Common myeloid progenitor, CD34-positive (primary cell): ENCODE measurements at regions not wholly inside any gene's neighbourhood (a gene's known extent, or its start where the extent isn't known, plus 50 kb on each side); places are given as distances from the start of the nearest gene placed in this dataset.
A peak's percentile ranks its signal among the peaks of the same experiment; 100 is the strongest.

Experiments used
- CTCF ChIA-PET: fragments of 350-600 bp; sonication (Branson Sonifier 250); formaldehyde crosslinking; loops from one replicate; lab custom pipeline; 2021; ENCODE audit warnings: antibody characterized with exemption; lab: Charles Lee
- POLR2A ChIA-PET: fragments of 350-600 bp; sonication (Branson Sonifier 250); formaldehyde crosslinking; loops from one replicate; lab custom pipeline; 2021; ENCODE audit warnings: antibody characterized with exemption; lab: Charles Lee
- DNase-seq, 3 donors: peaks; one replicate each; pipeline versions ENCODE4 v3.0.0 to v3.0.0-alpha.2; 2013
- H3K27ac ChIP-seq, 2 experiments: 1 replicate in 1 of 2; 2 replicates in 1 of 2; pipeline ENCODE4 v1.7.0; 2013; ENCODE audit warnings: inconsistent platforms in 2 of 2, low read length in 2 of 2, mild to moderate bottlenecking in 2 of 2, low read depth in 1 of 2, moderate library complexity in 1 of 2; ENCODE audit not compliant: severe bottlenecking in 2 of 2, insufficient read depth in 1 of 2, poor library complexity in 1 of 2
- H3K27me3 ChIP-seq, 5 experiments: replicated peaks in 2 of 5; 1 replicate in 3 of 5; 2 replicates in 2 of 5; pipeline versions ENCODE4 v1.6.1 to v1.7.0; 2013; ENCODE audit warnings: low read length in 4 of 5, mild to moderate bottlenecking in 2 of 5, moderate library complexity in 2 of 5, inconsistent platforms in 1 of 5; ENCODE audit not compliant: insufficient read depth in 5 of 5, control insufficient read depth in 4 of 5
- H3K36me3 ChIP-seq, 4 experiments: 1 replicate in 2 of 4; 2 replicates in 2 of 4; pipeline versions ENCODE4 v1.6.1 to v1.7.0; 2013; ENCODE audit warnings: low read length in 3 of 4, control low read depth in 1 of 4, mild to moderate bottlenecking in 1 of 4; ENCODE audit not compliant: control insufficient read depth in 4 of 4, insufficient read depth in 4 of 4
- H3K4me1 ChIP-seq, 4 experiments: 1 replicate in 3 of 4; 2 replicates in 1 of 4; pipeline versions ENCODE4 v1.6.1 to v1.7.1; 2013; ENCODE audit warnings: low read length in 3 of 4, mild to moderate bottlenecking in 3 of 4, control low read depth in 1 of 4, inconsistent platforms in 1 of 4, moderate library complexity in 1 of 4; ENCODE audit not compliant: control insufficient read depth in 4 of 4, insufficient read depth in 4 of 4; ENCODE audit errors: control extremely low read depth in 1 of 4
- H3K4me3 ChIP-seq, 7 experiments: 1 replicate in 4 of 7; 2 replicates in 3 of 7; pipeline versions ENCODE4 v1.5.1 to v1.7.0; 2013; ENCODE audit warnings: mild to moderate bottlenecking in 7 of 7, low read length in 6 of 7, moderate library complexity in 6 of 7, inconsistent platforms in 2 of 7, low read depth in 2 of 7, control low read depth in 1 of 7; ENCODE audit not compliant: insufficient read depth in 4 of 7, control insufficient read depth in 1 of 7; ENCODE audit errors: extremely low read depth in 1 of 7
- H3K9me3 ChIP-seq, 5 experiments: 1 replicate in 4 of 5; 2 replicates in 1 of 5; pipeline versions ENCODE4 v1.6.1 to v1.7.1; 2013; ENCODE audit warnings: low read length in 4 of 5, mild to moderate bottlenecking in 2 of 5, inconsistent platforms in 1 of 5, low read depth in 1 of 5, moderate library complexity in 1 of 5; ENCODE audit not compliant: control insufficient read depth in 4 of 5, insufficient read depth in 2 of 5; ENCODE audit errors: control extremely low read depth in 1 of 5
- WGBS: methylation state at CpG from one replicate; pipeline ENCODE4 v1.1.5; 2013; ENCODE audit not compliant: insufficient coverage; 5-methylcytosine and 5-hydroxymethylcytosine counted together

DNA sequence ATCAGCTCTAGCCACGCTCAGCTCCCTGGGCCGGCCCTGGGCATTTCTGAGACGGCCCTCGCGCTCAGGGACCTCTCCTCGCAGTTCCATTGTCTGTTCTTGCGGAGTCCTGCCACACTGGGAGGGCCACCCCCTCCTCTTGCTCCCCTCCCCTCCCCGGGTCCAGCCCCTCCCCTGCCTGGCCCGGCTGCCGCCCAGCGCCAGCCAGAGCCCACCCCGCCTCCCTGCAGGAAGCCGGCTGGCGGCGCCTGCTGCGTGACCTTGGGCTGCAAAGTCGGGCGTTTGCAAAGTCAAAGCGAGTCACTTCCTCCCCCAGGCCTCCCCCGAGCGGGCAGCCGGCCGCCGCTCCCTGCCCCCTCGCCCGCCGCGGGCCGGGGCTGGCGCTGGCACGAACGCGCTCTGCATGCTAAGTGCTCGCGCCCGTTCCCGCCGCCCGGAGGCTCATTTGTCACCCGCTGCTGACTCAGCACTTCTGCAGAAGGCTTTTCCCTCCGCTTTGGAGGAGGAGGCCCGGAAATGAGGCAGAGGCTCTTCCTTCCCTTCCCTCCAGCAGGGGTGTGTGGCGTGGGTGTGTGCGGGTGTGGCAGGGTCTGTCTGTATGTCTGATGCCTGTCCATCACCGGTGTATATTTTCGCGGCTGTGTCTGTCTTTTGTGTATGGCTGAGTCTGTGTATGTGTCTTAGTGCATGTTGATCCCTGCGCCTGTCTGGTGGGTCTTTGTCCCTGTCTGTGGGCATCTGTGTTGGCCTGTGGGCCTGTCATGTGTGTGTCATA lies 72.0 kb downstream of the IRF2BPL start:
- H3K36me3 ChIP-seq, result no peaks in the 10 kb centered on the region
- peak overlapping the region; percentile 19 to 70 for H3K27ac ChIP-seq
- WGBS, result under 1% methylated on average over 40 of the region's 48 CpGs
- ChIA-PET POLR2A (interaction anchor here (1.0 kb wide), 1 partner anchor 30 kb away, joined by 4 read pairs; no protein-coding TSS in a partner anchor), CTCF (interaction anchor here (0.6 to 2.7 kb wide), 12 partner anchors 9 to 98 kb away, joined by 3 to 12 read pairs (median 4); no protein-coding TSS in a partner anchor)
- peak; percentile 93 to 97 (median 97) for DNase-seq
- peak overlapping the region in 6 of 7 experiments; percentile 36 to 72 (median 60) for H3K4me3 ChIP-seq
- H3K4me1 ChIP-seq, result peaks cover 2 to 75% (median 62%) of the 10 kb centered on the region in 4 experiments
- H3K9me3 ChIP-seq, result no peaks in the 10 kb centered on the region
- no peaks in the 10 kb centered on the region for H3K27me3 ChIP-seq

DNA sequence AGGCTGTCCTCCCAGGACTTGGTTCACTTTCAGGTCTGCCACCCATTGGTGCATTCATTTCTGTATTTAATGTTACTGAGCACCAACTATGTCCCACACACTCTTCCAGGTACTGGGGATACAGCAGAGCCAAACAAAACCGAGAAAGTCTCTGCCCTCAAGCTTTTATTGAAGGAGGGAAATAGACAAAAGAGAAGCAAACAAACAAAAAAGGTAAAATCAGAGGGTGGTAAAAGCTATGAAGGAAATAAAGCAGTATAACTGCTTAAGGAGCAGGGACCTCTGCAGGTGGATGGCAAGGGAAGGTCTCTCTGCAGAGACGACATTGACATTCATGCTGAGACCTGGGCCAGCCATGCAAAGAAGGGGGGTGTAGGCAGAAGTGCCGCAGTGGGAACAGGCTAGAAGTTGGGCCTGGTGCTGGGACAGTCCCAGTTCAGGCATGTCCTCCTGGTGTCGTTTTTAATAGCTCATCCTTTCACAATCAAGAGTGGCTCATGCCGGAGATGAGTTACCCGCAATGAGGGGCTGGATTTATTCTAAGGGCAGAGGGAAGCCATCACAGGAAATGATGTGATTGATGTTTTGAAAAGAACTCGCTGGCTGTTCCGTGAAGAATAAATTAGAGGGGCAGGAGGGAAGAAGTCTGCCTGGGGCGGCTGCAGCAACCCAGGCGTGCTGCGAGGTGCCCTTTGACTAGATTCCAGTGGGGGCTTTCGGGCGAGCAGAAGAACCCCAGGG lies 72.8 kb downstream of the IRF2BPL start:
- no peaks in the 10 kb centered on the region for H3K27me3 ChIP-seq
- peaks cover 2 to 75% (median 55%) of the 10 kb centered on the region in 4 experiments for H3K4me1 ChIP-seq
- ChIA-PET POLR2A (interaction anchor here (1.0 kb wide), 1 partner anchor 29 kb away, joined by 4 read pairs; no protein-coding TSS in a partner anchor), CTCF (interaction anchor here (0.6 to 2.7 kb wide), 15 partner anchors 8 to 108 kb away, joined by 3 to 12 read pairs (median 4); no protein-coding TSS in a partner anchor)
- peak overlapping the region in 6 of 7 experiments; percentile 36 to 72 (median 60) for H3K4me3 ChIP-seq
- H3K36me3 ChIP-seq, result no peaks in the 10 kb centered on the region
- H3K9me3 ChIP-seq, result no peaks in the 10 kb centered on the region
- H3K27ac ChIP-seq, result peak overlapping the region; percentile 19 to 70
- WGBS, result 4% methylated on average over 10 of the region's 13 CpGs
- DNase-seq, result peak; percentile 40 to 84 (median 81)

DNA sequence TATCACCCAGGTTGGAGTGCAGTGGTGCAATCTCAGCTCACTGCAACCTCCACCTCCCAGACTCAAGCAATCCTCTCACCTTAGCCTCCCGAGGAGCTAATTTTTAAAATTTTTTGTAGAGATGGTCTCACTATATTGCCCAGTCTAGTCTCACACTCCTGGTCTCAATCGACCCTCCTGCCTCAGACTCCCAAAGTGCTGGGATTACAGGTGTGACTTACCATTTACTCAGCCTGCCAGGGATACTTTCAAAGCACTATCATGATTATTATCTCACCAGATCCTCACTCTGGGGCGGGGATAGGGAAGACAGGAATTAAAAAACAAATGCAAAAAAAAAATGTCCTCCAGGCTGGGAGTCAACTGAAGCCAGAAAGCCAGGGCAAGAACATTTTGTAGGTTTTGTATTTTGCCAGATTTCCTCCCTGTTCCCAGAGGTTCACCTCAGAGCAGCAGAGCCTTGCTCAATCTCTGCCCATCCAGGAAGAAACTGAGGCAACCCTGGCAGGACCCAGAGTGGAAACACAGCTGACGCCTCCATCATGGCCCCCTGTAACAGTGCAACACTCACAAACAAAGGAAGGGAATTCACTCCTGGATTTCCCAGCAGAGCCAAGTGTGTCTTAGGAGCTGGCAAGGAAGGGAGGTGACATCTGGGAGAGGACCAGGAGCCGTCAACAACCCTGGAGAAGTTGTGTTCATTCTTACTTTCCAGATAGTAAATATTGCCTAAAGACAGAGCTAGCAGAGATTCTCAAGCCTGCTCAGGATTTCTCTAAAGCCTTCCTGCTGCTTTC lies 73.9 kb downstream of the IRF2BPL start:
- H3K4me1 ChIP-seq, result peaks cover 2 to 79% (median 54%) of the 10 kb centered on the region in 4 experiments
- no peak for DNase-seq
- no peaks in the 10 kb centered on the region for H3K27me3 ChIP-seq
- no peaks in the 10 kb centered on the region for H3K36me3 ChIP-seq
- 67% methylated on average over 1 of the region's 5 CpGs for WGBS
- ChIA-PET POLR2A (interaction anchor here (1.1 to 1.7 kb wide), 3 partner anchors 13 to 74 kb away, joined by 3 to 5 read pairs (median 4); partner anchors contain the start of gene IRF2BPL), CTCF (interaction anchor here (1.1 to 2.9 kb wide), 9 partner anchors 31 to 109 kb away, joined by 3 to 20 read pairs (median 4); no protein-coding TSS in a partner anchor)
- H3K9me3 ChIP-seq, result no peaks in the 10 kb centered on the region
- no peak overlapping the region for H3K4me3 ChIP-seq
- no peak overlapping the region for H3K27ac ChIP-seq

DNA sequence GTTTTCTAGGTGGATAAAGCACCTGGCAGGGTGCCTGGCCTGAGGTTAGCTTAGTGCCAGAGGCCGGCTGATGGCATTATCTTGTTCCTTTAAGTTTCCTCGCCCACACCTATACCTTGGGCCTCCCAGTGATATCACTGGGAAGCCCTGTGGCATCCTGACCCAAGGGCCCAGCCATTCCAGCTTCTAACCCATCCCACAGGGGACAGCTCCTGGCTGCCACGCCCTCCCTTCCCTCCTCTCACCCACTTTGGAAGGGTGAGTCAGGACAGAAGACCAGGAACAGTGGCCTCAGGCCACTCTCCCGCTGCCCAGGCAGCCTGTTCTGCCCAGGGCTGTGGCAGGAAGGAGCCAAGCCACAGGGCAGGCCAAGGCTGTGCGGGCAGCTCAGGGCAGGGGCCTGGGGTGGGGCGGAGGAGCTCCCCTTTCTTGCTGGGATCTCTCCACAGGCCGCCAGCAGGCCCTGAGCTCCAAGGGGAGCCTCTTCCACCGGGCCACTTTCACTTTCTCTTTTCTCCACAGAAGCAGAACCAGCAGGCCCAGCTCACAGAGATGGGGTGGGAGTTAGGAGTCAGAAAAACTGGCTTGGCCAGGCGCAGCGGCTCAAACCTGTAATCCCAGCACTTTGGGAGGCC lies 75.1 kb downstream of the IRF2BPL start:
- DNase-seq, result peak; percentile 80 to 89 (median 86)
- peaks cover 2 to 69% (median 45%) of the 10 kb centered on the region in 4 experiments for H3K4me1 ChIP-seq

DNA sequence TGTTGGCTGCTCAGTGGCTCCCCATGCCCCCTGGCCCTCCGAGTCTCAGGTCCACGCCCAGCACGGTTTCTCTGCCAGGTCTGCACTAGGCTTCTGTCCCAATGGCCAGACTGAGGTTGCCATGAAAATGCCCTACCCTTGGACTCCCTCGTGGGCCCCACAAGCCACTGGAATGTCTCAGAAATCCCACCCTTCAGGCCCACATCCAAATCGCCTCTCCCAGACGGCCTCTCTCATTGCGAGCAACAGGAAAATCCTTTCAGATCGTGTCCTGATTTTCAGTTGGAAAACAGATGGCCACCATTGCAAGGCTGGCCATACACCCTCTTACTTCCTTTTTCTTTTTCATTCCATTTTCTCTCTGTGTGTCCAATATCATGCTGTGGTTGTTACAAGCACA lies 77.3 kb downstream of the IRF2BPL start:
- H3K27ac ChIP-seq, result no peak overlapping the region

More for the DNA sequence above, 75.1 kb downstream of the IRF2BPL start:
- no peaks in the 10 kb centered on the region for H3K27me3 ChIP-seq
- WGBS, result 8% methylated on average over 5 of the region's 10 CpGs
- H3K27ac ChIP-seq, result peak overlapping the region in 1 of 2 experiments; percentile 79
- POLR2A ChIA-PET, result interaction anchor here (1.1 to 1.7 kb wide), 3 partner anchors 12 to 75 kb away, joined by 3 to 5 read pairs (median 4); partner anchors contain the start of gene IRF2BPL
- H3K9me3 ChIP-seq, result no peaks in the 10 kb centered on the region
- peak overlapping the region in 6 of 7 experiments; percentile 10 to 49 (median 34) for H3K4me3 ChIP-seq
- CTCF ChIA-PET, result interaction anchor here (0.7 to 3.0 kb wide), 19 partner anchors 9 to 132 kb away, joined by 3 to 20 read pairs (median 4); no protein-coding TSS in a partner anchor
- no peaks in the 10 kb centered on the region for H3K36me3 ChIP-seq

More for the DNA sequence above, 77.3 kb downstream of the IRF2BPL start:
- peaks cover 5 to 66% (median 40%) of the 10 kb centered on the region in 4 experiments for H3K4me1 ChIP-seq
- no peak overlapping the region for H3K4me3 ChIP-seq
- H3K9me3 ChIP-seq, result no peaks in the 10 kb centered on the region
- POLR2A ChIA-PET, result no interaction called here
- DNase-seq, result no peak
- WGBS, result 96% methylated on average over 8 of the region's 8 CpGs
- H3K27me3 ChIP-seq, result no peaks in the 10 kb centered on the region
- CTCF ChIA-PET, result interaction anchor here (1.4 to 3.0 kb wide), 3 partner anchors 12 to 55 kb away, joined by 4 to 17 read pairs (median 4); no protein-coding TSS in a partner anchor
- H3K36me3 ChIP-seq, result no peaks in the 10 kb centered on the region
